CD4-positive, alpha-beta memory T cell (primary cell): ENCODE measurements at regions not wholly inside any gene's neighbourhood (a gene's known extent, or its start where the extent isn't known, plus 50 kb on each side); places are given as distances from the start of the nearest gene placed in this dataset.
"Not testable (repeated sequence)": the region's sequence is repeated elsewhere in the genome, so short reads cannot be mapped to it uniquely, and the experiment has no call there.

Experiments used
- CTCF ChIA-PET: fragments of 350-600 bp; sonication (Branson Sonifier 250); formaldehyde crosslinking; loops from one replicate; lab custom pipeline; 2021; ENCODE audit warnings: inconsistent platforms; ENCODE audit not compliant: partially characterized antibody; lab: Charles Lee
- POLR2A ChIA-PET: fragments of 350-600 bp; sonication (Branson Sonifier 250); formaldehyde crosslinking; loops from one replicate; lab custom pipeline; 2021; ENCODE audit not compliant: partially characterized antibody; lab: Charles Lee
- DNase-seq, 5 donors: peaks; one replicate each; pipeline versions ENCODE4 v3.0.0 to v3.0.0-alpha.2; 2020 to 2022; ENCODE audit warnings: mixed read lengths in 1 of 5
- H3K27ac ChIP-seq: one replicate; pipeline ENCODE4 v1.7.0; 2013; ENCODE audit warnings: low read depth, low read length
- H3K27me3 ChIP-seq: 2 replicates; pipeline ENCODE4 v1.7.0; 2013; ENCODE audit warnings: mild to moderate bottlenecking, low read length, moderate library complexity; ENCODE audit not compliant: insufficient read depth
- H3K36me3 ChIP-seq: 2 replicates; pipeline ENCODE4 v1.7.0; 2013; ENCODE audit warnings: mild to moderate bottlenecking, low read length, moderate library complexity; ENCODE audit not compliant: insufficient read depth
- H3K4me1 ChIP-seq: 2 replicates; pipeline ENCODE4 v1.7.0; 2013; ENCODE audit warnings: mild to moderate bottlenecking, low read length, moderate library complexity; ENCODE audit not compliant: insufficient read depth
- H3K4me3 ChIP-seq, 2 donors: one replicate each; pipeline ENCODE4 v1.7.0; 2013; ENCODE audit warnings: low read length in 2 of 2, mild to moderate bottlenecking in 1 of 2
- H3K9me3 ChIP-seq, 2 donors: one replicate each; pipeline ENCODE4 v1.7.0; 2013; ENCODE audit warnings: low read length in 2 of 2, control low read depth in 1 of 2; ENCODE audit not compliant: control insufficient read depth in 1 of 2
- H3K27ac Mint-ChIP-seq, 7 donors: one replicate each; pipeline ENCODE4 v1.8.0; 2020 to 2021; ENCODE audit warnings: mixed read lengths in 7 of 7, mild to moderate bottlenecking in 6 of 7, inconsistent platforms in 3 of 7, moderate library complexity in 3 of 7
- H3K27me3 Mint-ChIP-seq, 2 donors: one replicate each; pipeline ENCODE4 v1.8.0; 2020 to 2021; ENCODE audit warnings: mixed read lengths in 2 of 2
- H3K36me3 Mint-ChIP-seq, 2 donors: one replicate each; pipeline ENCODE4 v1.8.0; 2020 to 2021; ENCODE audit warnings: mixed read lengths in 2 of 2, inconsistent platforms in 1 of 2, mild to moderate bottlenecking in 1 of 2
- H3K4me1 Mint-ChIP-seq, 4 donors: one replicate each; pipeline ENCODE4 v1.8.0; 2020 to 2021; ENCODE audit warnings: mixed read lengths in 4 of 4, mild to moderate bottlenecking in 1 of 4
- H3K4me3 Mint-ChIP-seq, 8 donors: one replicate each; pipeline ENCODE4 v1.8.0; 2020 to 2021; ENCODE audit warnings: mixed read lengths in 8 of 8, mild to moderate bottlenecking in 7 of 8, moderate library complexity in 6 of 8, inconsistent platforms in 3 of 8
- H3K9me3 Mint-ChIP-seq, 8 donors: one replicate each; pipeline ENCODE4 v1.8.0; 2020 to 2021; ENCODE audit warnings: mixed read lengths in 8 of 8, mild to moderate bottlenecking in 5 of 8, inconsistent platforms in 3 of 8, moderate library complexity in 1 of 8
- intact Hi-C: fragments of 100-400 bp; cut with micrococcal nuclease; formaldehyde crosslinking; loops from one replicate; pipeline ENCODE4 v1.15.1; 2023

DNA sequence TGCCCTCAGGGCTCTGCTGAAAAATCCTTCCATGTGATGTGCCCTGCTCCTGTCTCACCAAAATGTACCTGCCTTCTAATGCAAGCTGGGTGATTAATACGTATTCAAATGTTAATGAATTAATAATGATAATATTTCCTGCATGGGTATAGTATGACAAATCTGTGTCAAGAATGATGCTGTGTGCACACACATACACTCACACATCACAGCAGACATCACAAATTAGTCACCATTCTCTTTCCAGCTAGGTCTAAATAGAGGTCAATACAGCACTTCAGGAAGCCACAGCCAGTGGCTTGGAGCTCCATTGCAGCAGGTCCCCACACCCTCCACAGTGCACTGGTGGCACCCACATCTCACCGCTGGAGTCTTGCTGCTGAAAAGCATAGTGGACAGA is 681.2 kb upstream of the NRP1 start:
- no peak overlapping the region for H3K4me3 Mint-ChIP-seq

DNA sequence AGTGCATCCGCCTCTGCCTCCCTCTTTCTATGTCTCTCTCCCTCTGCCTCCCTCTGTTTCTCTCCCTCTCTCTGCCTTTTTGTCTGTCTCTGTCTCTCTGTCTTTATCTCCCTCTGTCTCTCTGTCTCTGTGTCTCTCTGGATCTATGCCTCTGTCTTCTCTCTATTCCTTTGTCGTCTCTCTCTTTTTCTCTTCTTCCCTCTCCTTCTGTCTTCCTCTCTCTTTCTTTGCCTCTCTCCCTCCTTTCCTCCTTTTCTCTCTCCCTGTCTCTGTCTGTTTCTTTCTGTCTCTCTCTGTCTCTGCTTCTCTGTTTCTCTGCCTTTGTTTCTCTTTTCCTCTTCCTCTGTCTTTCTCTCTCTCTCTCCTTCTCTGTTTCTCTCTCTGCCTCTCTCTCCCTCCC is 678.8 kb upstream of the NRP1 start:
- peaks cover 0 to 2% (median 0%) of the 10 kb centered on the region in 8 donors for H3K9me3 Mint-ChIP-seq
- H3K4me1 Mint-ChIP-seq, result no peaks in the 10 kb centered on the region
- H3K27ac ChIP-seq, result no peak overlapping the region
- H3K36me3 Mint-ChIP-seq, result no peaks in the 10 kb centered on the region
- no peaks in the 10 kb centered on the region for H3K4me1 ChIP-seq
- no peaks in the 10 kb centered on the region for H3K9me3 ChIP-seq
- no peaks in the 10 kb centered on the region for H3K36me3 ChIP-seq
- intact Hi-C loops, result no loop called here
- CTCF ChIA-PET, result no interaction called here
- no peak overlapping the region for H3K27ac Mint-ChIP-seq
- H3K27me3 Mint-ChIP-seq, result peaks cover 5 to 10% of the 10 kb centered on the region in 2 donors
- H3K4me3 ChIP-seq, result no peak overlapping the region
- DNase-seq, result no peak
- peak overlapping the region in 1 of 8 donors; percentile 28 for H3K4me3 Mint-ChIP-seq
- POLR2A ChIA-PET, result no interaction called here
- H3K27me3 ChIP-seq, result no peaks in the 10 kb centered on the region

More for the DNA sequence above, 681.2 kb upstream of the NRP1 start:
- H3K27ac Mint-ChIP-seq, result no peak overlapping the region
- DNase-seq, result no peak
- intact Hi-C loops, result no loop called here
- H3K9me3 Mint-ChIP-seq, result peaks cover 0 to 2% (median 0%) of the 10 kb centered on the region in 8 donors
- peaks cover 5 to 10% of the 10 kb centered on the region in 2 donors for H3K27me3 Mint-ChIP-seq
- no peaks in the 10 kb centered on the region for H3K36me3 ChIP-seq
- H3K9me3 ChIP-seq, result no peaks in the 10 kb centered on the region
- H3K27me3 ChIP-seq, result no peaks in the 10 kb centered on the region
- CTCF ChIA-PET, result no interaction called here
- no peak overlapping the region for H3K4me3 ChIP-seq
- no peaks in the 10 kb centered on the region for H3K4me1 Mint-ChIP-seq
- no peak overlapping the region for H3K27ac ChIP-seq
- no peaks in the 10 kb centered on the region for H3K36me3 Mint-ChIP-seq
- POLR2A ChIA-PET, result no interaction called here
- no peaks in the 10 kb centered on the region for H3K4me1 ChIP-seq

DNA sequence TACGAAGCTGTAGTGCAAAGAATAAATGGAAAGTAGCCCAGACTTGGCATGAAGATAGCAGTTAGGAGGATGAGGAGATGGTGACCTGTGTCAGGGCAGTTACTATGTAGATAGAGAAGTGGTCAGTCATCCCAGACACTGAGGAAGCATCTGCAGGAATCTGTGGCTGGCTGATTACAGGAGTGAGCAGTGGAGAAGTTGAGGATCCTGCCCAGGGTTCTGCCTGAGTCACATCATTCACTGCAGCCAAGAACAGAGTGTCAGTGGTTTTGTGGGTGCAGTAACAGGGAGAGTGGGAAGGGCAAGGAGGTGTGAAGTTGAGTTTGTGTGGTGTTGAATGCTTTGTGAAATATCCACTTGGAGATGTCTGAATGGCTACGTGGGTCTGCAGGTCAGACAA is 676.4 kb upstream of the NRP1 start:
- CTCF ChIA-PET, result no interaction called here
- Histone ChIP-seq H3K27me3 (no peaks in the 10 kb centered on the region), H3K36me3 (no peaks in the 10 kb centered on the region), H3K27ac (no peak overlapping the region), H3K4me3 (no peak overlapping the region), H3K4me1 (no peaks in the 10 kb centered on the region), H3K9me3 (no peaks in the 10 kb centered on the region)
- H3K36me3 Mint-ChIP-seq, result no peaks in the 10 kb centered on the region
- H3K4me3 Mint-ChIP-seq, result no peak overlapping the region
- intact Hi-C loops, result no loop called here
- no peaks in the 10 kb centered on the region for H3K4me1 Mint-ChIP-seq
- peaks cover 5 to 9% of the 10 kb centered on the region in 2 donors for H3K27me3 Mint-ChIP-seq
- POLR2A ChIA-PET, result no interaction called here
- no peak overlapping the region for H3K27ac Mint-ChIP-seq
- H3K9me3 Mint-ChIP-seq, result no peaks in the 10 kb centered on the region
- no peak for DNase-seq

DNA sequence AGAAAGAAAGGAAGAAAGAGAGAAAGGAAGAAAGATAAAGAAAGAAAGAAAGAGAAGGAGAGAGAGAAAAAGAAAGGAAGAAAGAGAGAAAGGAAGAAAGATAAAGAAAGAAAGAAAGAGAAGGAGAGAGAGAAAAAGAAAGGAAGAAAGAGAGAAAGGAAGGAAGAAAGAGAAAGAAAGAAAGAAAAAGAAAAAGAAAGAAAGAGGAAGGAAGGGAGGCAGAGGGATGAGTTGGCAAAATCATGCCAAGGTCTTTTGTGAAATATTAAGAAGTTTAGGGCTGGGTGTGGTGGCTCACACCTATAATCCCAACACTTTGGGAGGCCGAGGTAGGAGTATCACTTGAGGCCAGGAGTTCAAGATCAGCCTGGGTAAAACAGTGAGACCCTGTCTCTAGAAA is 675.8 kb upstream of the NRP1 start:
- H3K9me3 Mint-ChIP-seq, POLR2A ChIA-PET, H3K27me3 ChIP-seq, H3K4me1 Mint-ChIP-seq, H3K4me3 Mint-ChIP-seq, H3K4me1 ChIP-seq, H3K36me3 Mint-ChIP-seq, H3K4me3 ChIP-seq, CTCF ChIA-PET, H3K27me3 Mint-ChIP-seq, H3K27ac Mint-ChIP-seq, intact Hi-C loops, H3K27ac ChIP-seq, H3K9me3 ChIP-seq, DNase-seq, H3K36me3 ChIP-seq: not testable (repeated sequence)

DNA sequence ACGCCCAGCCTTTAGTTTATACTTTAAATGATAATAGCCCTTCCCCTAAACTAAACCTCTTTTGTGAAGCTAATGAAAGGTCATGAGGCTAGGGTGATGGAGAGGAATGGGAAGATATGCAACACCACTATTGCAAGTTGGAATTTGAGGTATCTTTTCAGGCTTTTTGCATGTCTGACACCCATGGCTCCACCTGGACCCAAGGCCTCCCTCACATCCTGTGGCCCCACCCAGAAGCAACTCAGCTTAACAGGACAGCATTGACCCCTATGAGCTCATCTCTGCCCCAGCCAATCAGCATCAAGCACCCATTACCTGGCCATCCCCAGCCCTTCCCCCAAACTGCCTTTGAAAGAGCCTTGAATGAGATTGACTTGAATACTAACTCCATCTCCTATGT is 674.2 kb upstream of the NRP1 start:
- Histone ChIP-seq H3K9me3 (no peaks in the 10 kb centered on the region), H3K4me3 (no peak overlapping the region), H3K27me3 (no peaks in the 10 kb centered on the region), H3K27ac (no peak overlapping the region), H3K4me1 (no peaks in the 10 kb centered on the region), H3K36me3 (no peaks in the 10 kb centered on the region)
- no peak overlapping the region for H3K4me3 Mint-ChIP-seq
- no peak for DNase-seq
- H3K27ac Mint-ChIP-seq, result no peak overlapping the region
- ChIA-PET POLR2A (no interaction called here), CTCF (no interaction called here)
- intact Hi-C loops, result no loop called here
- peaks cover 4 to 5% of the 10 kb centered on the region in 2 donors for H3K27me3 Mint-ChIP-seq
- no peaks in the 10 kb centered on the region for H3K4me1 Mint-ChIP-seq
- H3K9me3 Mint-ChIP-seq, result no peaks in the 10 kb centered on the region
- H3K36me3 Mint-ChIP-seq, result no peaks in the 10 kb centered on the region

DNA sequence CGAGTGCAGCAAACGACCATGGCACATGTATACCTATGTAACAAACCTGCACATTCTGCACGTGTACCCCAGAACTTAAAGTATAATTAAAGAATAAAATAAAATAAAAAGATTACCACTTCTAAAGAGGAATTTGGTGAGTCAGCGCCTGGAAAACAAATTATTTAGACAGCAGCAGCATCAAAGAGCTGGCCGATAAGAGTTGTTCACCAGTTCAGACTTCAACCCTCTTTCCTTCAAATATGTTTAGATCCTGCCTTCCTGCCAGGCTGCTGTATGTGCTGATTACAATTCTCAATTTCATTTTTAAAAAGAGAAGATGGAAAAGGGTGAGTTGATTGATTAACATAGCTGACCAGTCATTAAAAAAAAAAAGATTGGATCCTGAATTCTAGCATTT is 672.0 kb upstream of the NRP1 start:
- no peak overlapping the region for H3K27ac Mint-ChIP-seq
- H3K27me3 ChIP-seq, result no peaks in the 10 kb centered on the region
- no peaks in the 10 kb centered on the region for H3K9me3 Mint-ChIP-seq
- H3K27ac ChIP-seq, result no peak overlapping the region
- no peak overlapping the region for H3K4me3 Mint-ChIP-seq
- H3K36me3 Mint-ChIP-seq, result no peaks in the 10 kb centered on the region
- no peaks in the 10 kb centered on the region for H3K9me3 ChIP-seq
- peaks cover 1 to 2% of the 10 kb centered on the region in 2 donors for H3K27me3 Mint-ChIP-seq
- ChIA-PET CTCF (no interaction called here), POLR2A (no interaction called here)
- intact Hi-C loops, result no loop called here
- no peaks in the 10 kb centered on the region for H3K4me1 ChIP-seq
- no peaks in the 10 kb centered on the region for H3K4me1 Mint-ChIP-seq
- H3K36me3 ChIP-seq, result no peaks in the 10 kb centered on the region
- no peak overlapping the region for H3K4me3 ChIP-seq
- DNase-seq, result no peak

DNA sequence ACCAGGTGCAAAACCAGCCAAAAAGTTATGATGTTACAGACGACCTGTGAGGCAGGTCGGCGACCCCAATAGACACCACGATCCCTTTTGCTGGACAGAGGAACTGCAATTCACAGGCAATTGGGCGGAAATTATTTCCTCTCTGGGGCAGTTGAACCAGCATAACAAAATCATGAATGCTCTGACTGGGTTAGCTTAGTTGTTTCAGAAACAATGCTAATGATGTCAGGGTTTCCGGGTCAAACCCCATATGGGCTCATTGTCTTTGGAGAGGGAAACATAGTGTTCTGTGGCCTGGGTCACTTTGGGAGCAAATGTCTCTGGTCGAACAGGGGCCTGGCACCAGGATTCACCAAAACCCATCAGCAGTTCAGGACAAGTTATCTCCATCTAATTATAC is 669.1 kb upstream of the NRP1 start:
- Histone ChIP-seq H3K4me1 (no peaks in the 10 kb centered on the region), H3K4me3 (no peak overlapping the region), H3K9me3 (no peaks in the 10 kb centered on the region), H3K27ac (no peak overlapping the region), H3K36me3 (no peaks in the 10 kb centered on the region), H3K27me3 (no peaks in the 10 kb centered on the region)
- Mint-ChIP-seq H3K36me3 (no peaks in the 10 kb centered on the region), H3K4me3 (no peak overlapping the region), H3K9me3 (peaks cover 0 to 2% (median 0%) of the 10 kb centered on the region in 8 donors), H3K4me1 (no peaks in the 10 kb centered on the region), H3K27me3 (peaks cover 0 to 2% of the 10 kb centered on the region in 2 donors), H3K27ac (no peak overlapping the region)
- ChIA-PET CTCF (no interaction called here), POLR2A (no interaction called here)
- intact Hi-C loops, result no loop called here
- no peak for DNase-seq

DNA sequence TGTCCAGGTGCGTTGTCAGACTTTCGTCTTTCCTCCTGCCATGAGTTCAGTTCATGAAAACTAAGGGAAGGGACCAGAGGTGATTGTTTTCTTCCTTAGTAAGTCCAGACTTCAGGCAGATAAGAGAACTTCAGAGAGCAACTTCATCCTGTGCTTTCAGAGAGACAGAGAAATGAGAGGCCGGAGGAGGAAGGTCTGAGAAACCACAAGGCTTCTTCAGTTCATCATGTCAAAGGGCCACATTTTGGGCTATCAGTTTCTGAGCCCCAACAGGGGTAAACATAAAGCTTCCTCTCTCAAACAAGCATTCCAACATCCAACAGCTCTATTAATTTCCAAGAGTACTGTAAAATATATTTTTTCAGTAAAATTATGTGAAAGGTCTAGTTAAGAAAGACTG is 668.4 kb upstream of the NRP1 start:
- no peaks in the 10 kb centered on the region for H3K36me3 ChIP-seq

More for the DNA sequence above, 668.4 kb upstream of the NRP1 start:
- Mint-ChIP-seq H3K9me3 (peaks cover 0 to 3% (median 0%) of the 10 kb centered on the region in 8 donors), H3K27me3 (peaks cover 0 to 2% of the 10 kb centered on the region in 2 donors), H3K27ac (no peak overlapping the region), H3K4me1 (no peaks in the 10 kb centered on the region), H3K36me3 (no peaks in the 10 kb centered on the region), H3K4me3 (no peak overlapping the region)
- intact Hi-C loops, result no loop called here
- DNase-seq, result no peak
- no peaks in the 10 kb centered on the region for H3K27me3 ChIP-seq
- H3K27ac ChIP-seq, result no peak overlapping the region
- ChIA-PET CTCF (no interaction called here), POLR2A (no interaction called here)
- H3K4me1 ChIP-seq, result no peaks in the 10 kb centered on the region
- H3K9me3 ChIP-seq, result no peaks in the 10 kb centered on the region
- no peak overlapping the region for H3K4me3 ChIP-seq
